Muscle layer of colon (tissue), 2 donors: ENCODE measurements at regions not wholly inside any gene's neighbourhood (a gene's known extent, or its start where the extent isn't known, plus 50 kb on each side); places are given as distances from the start of the nearest gene placed in this dataset.

Experiments used
- H3K27ac ChIP-seq: one replicate; pipeline ENCODE4 v1.7.0; 2013; ENCODE audit warnings: low read depth, mild to moderate bottlenecking, low read length, moderate library complexity
- H3K27me3 ChIP-seq, 2 donors: one replicate each; pipeline ENCODE4 v1.7.0; 2013; ENCODE audit warnings: low read length in 2 of 2, mild to moderate bottlenecking in 2 of 2; ENCODE audit not compliant: insufficient read depth in 2 of 2, control insufficient read depth in 1 of 2
- H3K36me3 ChIP-seq: one replicate; pipeline ENCODE4 v1.7.0; 2013; ENCODE audit warnings: mild to moderate bottlenecking, low read length; ENCODE audit not compliant: insufficient read depth
- H3K4me1 ChIP-seq: one replicate; pipeline ENCODE4 v1.7.0; 2013; ENCODE audit warnings: mild to moderate bottlenecking, low read length; ENCODE audit not compliant: insufficient read depth
- H3K4me3 ChIP-seq, 2 donors: one replicate each; pipeline ENCODE4 v1.7.0; 2013; ENCODE audit warnings: low read length in 2 of 2, low read depth in 1 of 2, mild to moderate bottlenecking in 1 of 2, moderate library complexity in 1 of 2
- H3K9ac ChIP-seq: one replicate; pipeline ENCODE4 v1.7.0; 2013; ENCODE audit warnings: low read length
- H3K9me3 ChIP-seq: one replicate; pipeline ENCODE4 v1.7.0; 2013; ENCODE audit warnings: mild to moderate bottlenecking, low read length
- donor health status: abdominal sarcoma.
- donor health status: Adenocarcinoma of cecum.

- Histone ChIP-seq H3K27ac (no peak overlapping the region), H3K27me3 (peaks cover 0 to 5% of the 10 kb centered on the region in 2 donors), H3K4me3 (no peak overlapping the region), H3K4me1 (no peaks in the 10 kb centered on the region), H3K9me3 (peaks cover 12% of the 10 kb centered on the region), H3K9ac (no peak overlapping the region), H3K36me3 (no peaks in the 10 kb centered on the region)
Measured at GRCh38 chrX:39507034-39507433, 590.7 kb downstream of the BCOR start.

- Histone ChIP-seq H3K27ac (no peak overlapping the region), H3K36me3 (no peaks in the 10 kb centered on the region), H3K9ac (no peak overlapping the region), H3K4me1 (no peaks in the 10 kb centered on the region), H3K27me3 (peaks cover 0 to 6% of the 10 kb centered on the region in 2 donors), H3K9me3 (peaks cover 12% of the 10 kb centered on the region), H3K4me3 (no peak overlapping the region)
Measured at GRCh38 chrX:39507617-39508299, 590.0 kb downstream of the BCOR start.

DNA sequence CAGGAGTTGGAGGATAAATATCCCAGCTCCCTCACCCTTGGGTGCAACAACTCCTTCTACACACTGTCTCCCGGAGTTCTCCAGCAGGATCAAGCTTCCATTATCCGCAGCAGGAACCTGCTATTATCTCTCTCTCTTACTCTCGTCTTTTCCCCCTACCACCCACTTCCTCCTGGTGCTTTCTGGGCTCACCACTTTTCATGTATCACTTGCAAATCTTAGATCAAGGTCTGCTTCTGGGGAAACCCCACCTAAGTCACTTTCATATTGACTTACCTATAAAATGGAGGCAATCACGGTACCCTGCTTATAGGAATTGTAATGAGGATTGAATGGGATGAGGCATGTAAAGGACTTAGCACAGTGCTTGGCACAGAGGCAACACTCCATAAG is 589.5 kb downstream of the BCOR start:
- Histone ChIP-seq H3K9me3 (peaks cover 12% of the 10 kb centered on the region), H3K36me3 (no peaks in the 10 kb centered on the region), H3K4me1 (no peaks in the 10 kb centered on the region), H3K4me3 (no peak overlapping the region), H3K27me3 (peaks cover 0 to 11% of the 10 kb centered on the region in 2 donors), H3K9ac (no peak overlapping the region), H3K27ac (no peak overlapping the region)

GRCh38 chrX:39509157-39509556 is 588.6 kb downstream of the BCOR start:
- H3K36me3 ChIP-seq = no peaks in the 10 kb centered on the region
- H3K9ac ChIP-seq = no peak overlapping the region
- peaks cover 0 to 18% of the 10 kb centered on the region in 2 donors for H3K27me3 ChIP-seq
- peaks cover 12% of the 10 kb centered on the region for H3K9me3 ChIP-seq
- no peak overlapping the region for H3K27ac ChIP-seq
- no peak overlapping the region for H3K4me3 ChIP-seq
- no peaks in the 10 kb centered on the region for H3K4me1 ChIP-seq

GRCh38 chrX:39513836-39514235 is 583.9 kb downstream of the BCOR start:
- H3K36me3 ChIP-seq = no peaks in the 10 kb centered on the region

DNA sequence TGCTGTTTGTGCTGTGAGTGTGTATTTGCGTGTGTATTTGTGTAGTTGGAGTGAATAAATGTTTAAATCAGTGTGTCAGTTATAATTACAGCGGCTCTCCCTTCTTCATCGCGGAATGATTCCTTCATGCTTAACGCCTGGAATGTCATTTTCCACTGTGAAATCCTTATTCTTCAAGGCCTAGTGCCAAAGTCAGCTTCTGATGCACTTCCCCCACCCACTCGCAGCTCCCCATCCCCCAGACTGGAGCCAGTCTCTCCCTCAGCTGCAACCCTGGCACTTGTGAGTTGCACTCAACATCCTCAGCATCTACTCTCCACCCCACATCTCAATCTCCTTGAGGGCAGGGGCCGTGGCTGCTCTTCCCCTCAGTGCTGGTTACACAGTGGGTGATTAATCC is 583.0 kb downstream of the BCOR start:
- H3K27me3 ChIP-seq = peaks cover 0 to 21% of the 10 kb centered on the region in 2 donors

More at GRCh38 chrX:39513836-39514235, 583.9 kb downstream of the BCOR start:
- Histone ChIP-seq H3K9me3 (peaks cover 12% of the 10 kb centered on the region), H3K27ac (no peak overlapping the region), H3K27me3 (peaks cover 0 to 21% of the 10 kb centered on the region in 2 donors), H3K9ac (no peak overlapping the region), H3K4me1 (peaks cover 4% of the 10 kb centered on the region), H3K4me3 (no peak overlapping the region)

DNA sequence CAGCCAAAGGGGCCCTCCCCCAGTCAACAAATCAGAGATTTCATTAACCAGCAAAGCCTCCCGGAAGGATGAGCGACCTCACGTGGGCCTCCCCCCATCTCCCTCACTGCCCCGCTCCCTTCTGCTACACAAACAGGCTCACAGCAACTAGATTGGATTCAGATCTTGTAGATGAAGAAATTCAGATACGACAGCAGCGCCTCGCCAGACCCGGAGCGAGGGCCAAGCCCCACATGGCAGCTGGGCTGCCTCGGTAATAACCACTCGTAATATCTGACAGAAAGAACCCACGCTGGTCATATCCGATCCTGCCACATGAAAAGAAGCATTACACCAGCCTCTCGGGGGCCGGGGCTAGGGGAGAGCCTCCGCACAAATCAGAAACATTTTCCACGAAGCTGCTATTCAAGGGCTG is 581.3 kb downstream of the BCOR start:
- H3K4me3 ChIP-seq = no peak overlapping the region
- H3K9ac ChIP-seq = no peak overlapping the region
- peaks cover 0 to 21% of the 10 kb centered on the region in 2 donors for H3K27me3 ChIP-seq
- no peaks in the 10 kb centered on the region for H3K9me3 ChIP-seq
- H3K36me3 ChIP-seq = no peaks in the 10 kb centered on the region
- H3K27ac ChIP-seq = no peak overlapping the region
- H3K4me1 ChIP-seq = peaks cover 10% of the 10 kb centered on the region

More for the DNA sequence above, 583.0 kb downstream of the BCOR start:
- Histone ChIP-seq H3K4me1 (peaks cover 10% of the 10 kb centered on the region), H3K27ac (no peak overlapping the region), H3K4me3 (no peak overlapping the region), H3K9me3 (peaks cover 6% of the 10 kb centered on the region), H3K9ac (no peak overlapping the region), H3K36me3 (no peaks in the 10 kb centered on the region)

DNA sequence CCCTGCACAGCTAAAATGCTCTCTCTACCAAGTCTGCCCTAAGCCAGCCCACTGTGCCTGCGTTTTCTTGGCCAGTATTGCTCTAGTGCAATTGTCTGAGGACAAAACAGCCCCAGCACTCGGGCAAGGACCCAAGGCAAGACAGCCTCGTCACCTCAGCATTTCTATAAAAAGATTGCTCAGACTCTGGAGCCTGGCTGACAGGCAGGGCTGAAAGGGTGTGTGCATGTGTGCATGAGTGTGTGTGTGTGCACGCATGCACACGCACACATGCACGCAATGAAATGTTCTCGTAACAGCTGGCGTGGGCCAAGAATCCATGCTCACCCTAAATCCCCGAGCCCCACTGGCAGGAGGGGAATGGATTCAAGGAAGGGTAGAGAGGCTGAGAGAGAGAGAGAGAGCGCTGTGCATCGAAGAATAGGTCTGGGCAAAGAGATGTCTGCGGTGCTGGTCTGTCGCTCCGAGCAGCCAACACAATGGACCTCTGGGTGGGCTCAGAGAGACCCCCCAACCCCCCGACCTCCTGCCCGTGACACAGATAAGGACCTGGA is 579.2 kb downstream of the BCOR start:
- Histone ChIP-seq H3K9ac (no peak overlapping the region), H3K4me3 (no peak overlapping the region), H3K9me3 (no peaks in the 10 kb centered on the region), H3K27ac (no peak overlapping the region), H3K4me1 (peaks cover 10% of the 10 kb centered on the region), H3K27me3 (peaks cover 0 to 12% of the 10 kb centered on the region in 2 donors), H3K36me3 (no peaks in the 10 kb centered on the region)

DNA sequence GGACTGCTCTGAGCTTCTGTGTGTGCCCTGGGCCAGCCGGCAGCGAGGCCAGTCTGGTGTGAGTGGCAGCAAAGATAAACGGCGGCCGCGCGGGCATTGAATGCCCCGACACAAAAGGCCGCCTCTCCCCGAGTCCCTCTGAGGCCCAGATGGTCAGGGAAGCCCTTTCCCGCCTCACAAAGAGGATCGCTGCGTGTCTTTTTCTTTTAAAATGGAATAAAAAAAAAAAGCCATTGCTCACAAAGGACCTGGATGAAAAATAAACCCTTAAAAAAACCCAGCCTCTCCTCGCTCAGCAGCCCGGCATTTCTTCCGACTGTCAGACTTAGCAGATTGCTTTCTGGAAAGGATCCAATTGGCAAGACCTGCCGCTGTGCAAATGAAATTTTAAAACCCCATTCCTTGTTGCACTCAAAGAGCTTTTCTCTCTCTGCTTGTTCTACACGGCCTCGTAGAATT is 578.7 kb downstream of the BCOR start:
- Histone ChIP-seq H3K27ac (no peak overlapping the region), H3K36me3 (no peaks in the 10 kb centered on the region), H3K27me3 (peaks cover 0 to 8% of the 10 kb centered on the region in 2 donors), H3K9me3 (no peaks in the 10 kb centered on the region), H3K4me3 (no peak overlapping the region), H3K4me1 (peaks cover 10% of the 10 kb centered on the region), H3K9ac (no peak overlapping the region)

DNA sequence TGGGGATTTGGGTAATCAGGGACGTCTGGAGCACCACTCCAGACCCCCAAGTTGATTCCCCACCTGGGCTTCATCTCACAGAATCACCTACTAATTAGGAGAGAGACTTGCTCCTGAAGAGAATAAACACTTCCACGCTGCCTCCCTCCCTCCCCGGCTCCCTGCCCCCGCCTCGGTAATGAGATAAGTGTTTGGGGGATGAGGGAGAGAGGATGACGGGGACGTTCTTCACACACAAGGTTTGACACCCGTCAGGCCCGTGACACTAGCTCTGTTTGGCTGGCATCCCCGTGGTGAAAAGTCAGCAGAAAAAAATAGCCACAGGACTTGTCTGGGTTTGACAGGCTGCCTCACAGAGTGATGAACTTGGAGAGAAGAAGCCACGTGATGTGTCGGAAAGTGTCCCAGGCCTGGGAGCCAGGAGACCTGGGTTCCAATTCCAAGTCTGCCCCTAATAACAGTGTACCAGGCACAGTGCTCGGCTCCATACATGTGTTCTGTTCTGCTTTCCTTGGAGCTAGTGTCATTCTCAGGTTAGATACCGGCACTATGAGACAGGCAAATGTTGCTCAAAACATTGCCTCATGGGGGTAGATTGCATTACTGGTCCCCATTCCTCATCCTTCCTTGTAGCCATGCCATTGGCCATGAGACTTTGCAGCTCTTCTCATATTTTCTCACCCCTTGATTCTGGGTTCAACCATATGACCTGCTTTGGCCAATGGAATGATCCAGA is 578.0 kb downstream of the BCOR start:
- Histone ChIP-seq H3K27ac (no peak overlapping the region), H3K4me3 (no peak overlapping the region), H3K36me3 (no peaks in the 10 kb centered on the region), H3K27me3 (peaks cover 0 to 3% of the 10 kb centered on the region in 2 donors), H3K9ac (no peak overlapping the region), H3K4me1 (peaks cover 10% of the 10 kb centered on the region), H3K9me3 (no peaks in the 10 kb centered on the region)

DNA sequence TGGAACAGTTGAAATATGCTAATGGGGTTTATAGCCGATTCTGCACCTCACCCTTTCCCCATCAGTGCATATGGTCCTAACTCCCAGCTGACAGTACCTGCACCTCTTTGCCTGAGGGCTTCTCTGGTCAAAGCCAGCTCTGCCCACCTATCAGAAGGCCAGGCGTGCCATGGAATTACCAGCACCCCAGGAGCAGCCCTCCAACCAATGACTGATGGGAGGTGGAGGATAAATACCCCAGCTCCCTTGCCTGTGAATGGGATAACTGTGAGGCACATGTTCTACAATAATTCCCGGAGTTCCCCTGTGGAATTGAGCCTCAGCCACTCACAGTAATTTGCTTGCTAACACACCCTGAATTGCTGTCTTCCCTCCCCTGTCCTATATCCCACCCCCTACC is 572.0 kb downstream of the BCOR start:
- H3K4me1 ChIP-seq = no peaks in the 10 kb centered on the region
- H3K4me3 ChIP-seq = no peak overlapping the region
- H3K36me3 ChIP-seq = no peaks in the 10 kb centered on the region
- H3K27ac ChIP-seq = no peak overlapping the region
- no peak overlapping the region for H3K9ac ChIP-seq
- no peaks in the 10 kb centered on the region for H3K27me3 ChIP-seq
- no peaks in the 10 kb centered on the region for H3K9me3 ChIP-seq
